ENCODE measurements at regions not wholly inside any gene's neighbourhood (a gene's known extent, or its start where the extent isn't known, plus 50 kb on each side); places are given as distances from the start of the nearest gene placed in this dataset.

GRCh38 chr2:238518821-238519186 is 92.1 kb downstream of the ASB1 start:
- TF ChIP-seq CTCF (IDR thresholded peaks at IDR 0.05): no peak
- no peak for TF ChIP-seq POLR2AphosphoS5 (IDR thresholded peaks at IDR 0.05)
- TF ChIP-seq POLR2A (IDR thresholded peaks at IDR 0.05): no peak
- TF ChIP-seq EP300 (IDR thresholded peaks at IDR 0.05): no peak

All from suprapubic skin (tissue), 4 donors.